HG03175 (cell line): ENCODE measurements at regions not wholly inside any gene's neighbourhood (a gene's known extent, or its start where the extent isn't known, plus 50 kb on each side); places are given as distances from the start of the nearest gene placed in this dataset.
A peak's percentile ranks its signal among the peaks of the same experiment; 100 is the strongest.
"Not testable (repeated sequence)": the region's sequence is repeated elsewhere in the genome, so short reads cannot be mapped to it uniquely, and the experiment has no call there.

Source experiments
- ATAC-seq: cut with Tn5 transposase; IDR thresholded peaks from one replicate; pipeline ENCODE4 v1.9.1; 2021; ENCODE audit warnings: mild to moderate bottlenecking, moderate library complexity; ENCODE audit not compliant: unreplicated experiment

DNA sequence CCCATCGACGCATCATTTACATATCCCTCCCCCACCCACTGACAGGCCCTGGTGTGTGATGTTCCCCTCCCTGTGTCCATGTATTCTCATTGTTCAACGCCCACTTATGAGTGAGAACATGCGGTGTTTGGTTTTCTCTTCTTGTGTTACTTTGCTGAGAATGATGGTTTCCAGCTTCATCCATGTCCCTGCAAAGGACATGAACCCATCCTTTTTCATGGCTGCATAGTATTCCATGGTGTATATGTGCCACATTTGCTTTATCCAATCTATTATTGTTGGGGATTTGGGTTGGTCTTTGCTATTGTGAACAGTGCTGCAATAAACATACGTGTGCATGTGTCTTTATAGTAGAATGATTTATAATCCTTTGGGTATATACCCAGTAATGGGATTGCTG lies 243.3 kb downstream of the TTC6 start:
- not testable (repeated sequence) for ATAC-seq

- ATAC-seq, result not testable (repeated sequence)
Observed at GRCh38 chr14:37841039-37841438, 245.6 kb downstream of the TTC6 start.

- no peak for ATAC-seq
Observed at GRCh38 chr14:37842106-37842505, 246.7 kb downstream of the TTC6 start.

DNA sequence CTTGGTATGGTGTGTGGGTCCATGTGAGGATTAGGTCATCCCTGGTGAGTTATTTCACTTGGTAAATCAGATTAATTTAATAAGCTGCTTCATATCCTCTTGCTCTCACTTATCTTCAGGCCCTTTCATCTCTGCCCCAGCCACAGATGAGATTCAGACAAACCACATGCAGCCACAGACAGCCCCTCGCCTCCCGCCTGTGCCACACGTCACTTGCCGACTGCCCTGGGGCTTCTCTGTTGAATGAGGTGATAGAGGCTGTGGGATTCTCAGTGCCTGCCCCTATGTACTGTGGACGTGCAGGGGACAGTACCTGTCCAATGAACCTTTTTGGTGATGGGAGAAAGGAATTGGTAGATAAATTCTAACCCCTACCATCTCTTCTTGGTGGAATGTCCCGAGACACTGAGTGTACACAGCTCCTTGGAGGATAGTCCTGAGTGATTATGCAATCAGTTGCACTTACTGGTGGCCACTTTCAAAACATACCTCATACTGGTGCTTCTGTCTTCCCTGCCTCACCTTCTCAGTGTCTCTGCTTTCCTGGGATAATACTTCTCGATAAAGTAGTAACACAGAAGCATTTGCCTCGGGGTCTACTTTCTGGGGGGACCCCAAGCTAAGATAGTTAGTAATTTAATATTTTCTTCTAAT lies 248.7 kb downstream of the TTC6 start:
- no peak for ATAC-seq

- no peak for ATAC-seq
Observed at GRCh38 chr14:37844614-37845013, 249.2 kb downstream of the TTC6 start.

DNA sequence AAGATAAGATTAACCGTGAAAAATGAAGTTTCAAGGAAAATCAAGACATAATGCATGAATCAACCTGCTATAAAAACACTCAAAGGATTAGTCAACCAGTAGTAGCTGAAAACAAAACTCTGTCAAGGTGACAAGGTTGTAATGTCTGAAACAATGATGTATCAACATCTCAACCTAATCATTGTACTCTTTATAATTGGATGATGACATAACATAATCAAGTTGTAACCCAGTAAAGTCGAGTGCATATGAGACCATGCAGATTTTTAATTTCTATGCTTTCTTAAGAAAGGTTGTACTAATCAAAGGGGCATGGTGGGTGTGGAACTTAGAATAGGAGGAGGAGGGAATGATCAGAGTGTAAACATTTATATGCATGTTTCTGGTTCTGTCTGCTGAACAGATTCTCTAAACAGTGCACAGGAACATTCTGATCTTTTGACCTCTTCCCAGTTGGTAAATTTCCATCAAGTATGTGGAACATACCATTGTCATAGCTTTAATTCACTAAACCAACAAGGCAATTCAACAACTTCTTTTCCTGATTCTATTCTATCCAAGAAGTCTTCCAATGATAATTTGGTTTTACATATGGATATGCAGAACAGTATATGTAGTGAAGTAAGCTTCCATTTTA lies 253.7 kb downstream of the TTC6 start:
- ATAC-seq, result no peak

GRCh38 chr14:37851054-37851453 lies 255.6 kb downstream of the TTC6 start:
- ATAC-seq, result no peak

DNA sequence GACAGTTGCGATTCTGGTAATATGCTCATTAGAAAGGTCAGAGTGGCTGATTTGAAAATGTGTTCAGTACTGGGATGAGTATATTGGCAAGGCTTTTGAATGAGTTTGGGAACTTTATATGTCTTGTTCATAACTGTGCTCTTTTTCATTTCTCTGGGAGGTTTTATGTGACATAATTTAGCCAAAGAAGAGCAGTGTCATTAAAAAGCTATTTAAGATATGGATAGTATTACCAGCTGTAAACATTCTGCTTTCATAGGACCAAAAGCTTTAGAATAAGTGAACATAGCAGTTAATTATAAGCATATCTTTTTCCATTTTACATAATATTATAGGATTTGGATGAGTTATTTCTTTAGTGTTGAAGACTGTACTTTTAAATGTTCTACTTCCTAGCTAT lies 260.4 kb downstream of the TTC6 start:
- ATAC-seq, result no peak

- no peak for ATAC-seq
Observed at GRCh38 chr14:37857774-37858266, 262.4 kb downstream of the TTC6 start.

DNA sequence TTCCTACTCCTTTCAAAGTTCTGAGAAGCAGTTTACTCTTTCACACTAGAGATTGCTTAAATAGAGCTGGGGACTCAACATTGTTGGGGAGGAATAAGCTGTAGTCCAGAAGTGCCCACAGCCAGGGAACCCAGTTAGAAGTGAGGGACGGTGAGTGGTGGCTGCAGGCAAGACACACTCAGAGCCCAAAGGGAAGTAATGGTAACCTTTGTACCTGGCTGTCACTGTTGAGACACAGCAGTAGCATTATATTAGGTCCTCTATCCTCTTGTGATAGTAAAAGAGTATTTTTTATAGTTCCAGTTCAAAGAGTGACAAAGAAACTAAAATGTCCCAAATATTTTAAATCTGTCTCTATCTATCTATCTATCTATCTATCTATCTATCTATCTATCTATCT lies 263.3 kb downstream of the TTC6 start:
- no peak for ATAC-seq

DNA sequence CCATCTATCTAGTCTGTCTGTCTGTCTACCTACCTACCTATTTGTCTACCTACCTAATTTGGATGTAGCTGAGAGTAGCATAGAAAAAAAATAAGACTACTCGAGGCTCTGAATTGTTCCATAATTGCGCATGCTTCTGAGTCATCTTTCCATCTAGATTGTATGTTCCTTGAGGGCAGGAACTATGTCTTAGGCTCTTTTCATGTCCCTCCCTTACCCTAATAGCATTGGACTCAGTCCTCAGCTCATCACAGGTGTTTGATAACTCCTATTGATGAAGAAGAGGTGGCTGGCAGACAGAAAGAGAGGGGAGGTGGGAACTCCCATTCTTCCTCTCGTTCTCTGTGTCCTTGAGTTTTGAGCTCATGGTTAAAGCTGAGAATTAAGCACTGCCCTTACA lies 263.7 kb downstream of the TTC6 start:
- no peak for ATAC-seq

DNA sequence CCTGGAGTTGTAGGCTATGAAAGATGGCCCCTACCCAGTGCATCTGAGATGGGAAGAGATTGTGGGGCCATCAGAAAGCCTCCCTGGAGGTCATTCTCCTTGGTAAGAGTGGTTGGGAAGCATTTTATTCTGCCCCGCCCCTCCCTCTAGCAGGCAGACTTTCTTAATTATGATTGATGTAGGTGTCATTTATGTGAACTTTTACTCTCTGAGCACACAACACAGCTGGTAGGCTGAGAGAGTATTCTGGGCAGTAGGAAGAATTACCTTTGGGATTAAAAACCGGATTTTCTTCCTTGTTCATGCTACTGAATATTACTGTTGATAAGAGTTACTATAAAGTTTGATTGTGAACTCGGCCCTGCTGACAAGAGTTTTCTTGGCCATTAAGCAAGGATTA lies 266.8 kb downstream of the TTC6 start:
- no peak for ATAC-seq

DNA sequence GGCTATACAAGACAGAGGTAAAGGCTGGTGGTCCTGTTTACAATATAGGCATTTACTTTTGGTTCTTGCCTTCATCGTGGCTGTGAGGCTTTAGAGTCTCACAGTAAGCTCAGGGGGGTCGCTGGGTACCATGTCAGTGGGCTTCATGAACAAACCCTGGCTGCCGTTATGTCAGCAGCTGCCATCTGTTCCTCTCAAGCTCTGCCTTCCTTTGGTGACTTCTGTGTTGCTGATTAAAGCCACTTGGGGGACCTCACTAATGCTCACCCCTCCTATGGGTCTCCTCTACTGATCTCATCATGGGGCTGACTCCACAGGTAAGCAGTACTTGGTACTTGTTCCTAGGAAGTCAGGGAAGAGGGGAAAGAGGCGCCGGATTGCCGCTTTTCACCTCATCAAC lies 268.7 kb downstream of the TTC6 start:
- no peak for ATAC-seq

GRCh38 chr14:37864861-37865718 lies 269.7 kb downstream of the TTC6 start:
- no peak for ATAC-seq

DNA sequence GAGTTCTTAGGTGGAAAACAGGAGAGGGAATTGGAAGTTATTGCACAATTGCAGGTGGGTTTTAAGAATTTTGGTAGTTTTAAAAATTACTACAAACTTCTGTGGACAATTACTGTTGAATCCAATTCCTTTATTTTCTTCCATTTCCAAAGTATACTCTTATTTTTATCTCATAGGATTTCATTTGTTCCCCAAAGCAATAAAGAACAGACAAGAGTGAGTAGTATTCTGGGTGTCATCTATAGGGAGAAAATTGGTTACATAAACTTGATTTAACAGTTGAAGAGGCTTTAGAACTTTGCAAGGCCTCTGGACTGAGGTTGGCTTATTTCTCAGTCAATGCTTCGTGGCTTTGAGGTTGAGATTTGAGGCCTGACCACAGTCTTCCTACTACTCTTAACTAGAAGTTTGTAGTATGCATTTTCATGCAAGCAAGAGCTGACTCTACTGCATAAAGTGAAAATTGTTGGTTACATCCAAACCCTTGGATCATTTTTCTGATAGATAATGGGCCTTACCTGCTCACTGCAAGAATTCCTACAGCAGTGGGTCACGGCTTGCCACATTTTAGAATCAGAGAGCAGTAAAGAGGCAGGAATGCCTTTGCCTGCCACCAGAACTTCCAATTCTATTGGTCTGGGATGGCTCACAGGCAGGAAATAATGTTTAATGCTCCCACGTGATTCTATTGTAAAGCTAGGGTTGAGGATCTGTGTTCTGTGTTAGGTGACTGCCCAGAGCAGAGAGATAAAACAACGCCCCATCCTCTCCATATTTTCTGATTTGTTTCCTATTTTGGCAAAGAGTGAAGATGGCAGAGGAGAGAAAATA lies 270.5 kb downstream of the TTC6 start:
- no peak for ATAC-seq

DNA sequence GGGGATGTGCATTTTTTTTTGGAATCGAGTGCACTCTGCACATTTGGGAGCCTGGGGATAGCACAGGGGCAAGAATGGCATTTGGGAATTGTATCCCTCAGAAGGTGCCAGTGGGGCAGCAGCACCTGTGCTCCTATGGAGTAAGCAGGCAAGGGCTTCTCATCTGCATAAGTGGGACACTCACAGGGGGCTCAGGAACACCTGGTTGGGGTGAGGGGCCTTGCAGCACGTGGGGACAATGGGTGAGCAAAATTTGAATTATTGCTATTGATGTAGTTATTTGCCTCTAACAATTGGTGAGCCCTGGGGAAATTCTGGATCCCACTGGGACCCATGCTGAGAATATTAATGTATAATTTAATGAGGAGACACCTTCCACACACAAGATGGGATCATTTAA lies 274.2 kb downstream of the TTC6 start:
- ATAC-seq, result no peak

DNA sequence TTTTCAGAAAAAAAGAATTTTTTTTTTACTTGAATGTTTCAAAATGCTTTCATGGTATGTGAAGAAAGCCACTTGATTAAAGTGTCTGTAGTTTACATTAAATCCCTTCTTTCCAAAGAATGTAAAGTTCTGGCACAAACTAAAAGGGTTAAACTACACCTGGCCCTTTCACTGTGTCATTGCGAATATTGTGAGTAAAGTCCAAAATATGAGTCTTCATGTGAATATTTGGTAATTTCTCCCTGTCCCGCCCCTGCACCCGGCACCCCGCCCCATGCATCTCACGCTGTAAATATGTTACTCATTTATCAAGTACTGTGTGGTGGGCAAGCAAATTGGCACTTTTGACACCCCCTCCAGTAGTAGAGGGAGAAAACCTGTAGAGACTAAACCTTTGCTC lies 274.7 kb downstream of the TTC6 start:
- ATAC-seq, result no peak

DNA sequence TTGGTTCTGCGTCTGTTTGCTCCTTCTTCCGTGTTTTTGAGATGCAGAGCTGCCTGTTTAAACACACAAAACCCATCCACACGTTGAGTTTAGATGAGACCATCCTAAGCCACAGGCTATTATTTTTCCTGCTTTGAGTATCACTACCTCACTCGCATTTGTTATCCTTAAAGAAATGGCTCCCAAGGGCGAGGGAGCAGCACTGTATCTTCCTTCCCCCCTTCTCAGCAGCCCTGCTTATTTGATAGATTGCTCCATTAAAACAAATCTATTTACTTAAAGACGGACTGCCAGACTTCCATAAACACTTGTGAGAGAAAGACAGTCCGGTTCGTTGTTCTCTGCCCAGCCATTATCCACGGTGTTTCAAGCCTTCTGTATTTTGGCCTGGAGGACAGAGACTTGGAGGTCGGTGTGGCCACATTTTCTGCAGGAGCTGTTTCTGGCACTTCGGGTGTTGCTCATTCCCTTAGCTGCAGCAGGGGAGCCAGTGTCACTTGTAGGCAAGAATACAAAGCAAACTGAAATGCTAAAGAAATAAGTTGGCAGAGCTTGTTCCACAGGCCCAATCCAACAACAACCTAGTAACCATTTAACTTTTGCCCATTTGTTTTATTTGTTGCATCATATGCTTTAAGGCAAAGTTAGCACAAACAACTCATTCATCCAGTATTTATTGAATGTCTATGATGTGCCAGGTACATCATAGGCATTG lies 275.4 kb downstream of the TTC6 start:
- no peak for ATAC-seq

DNA sequence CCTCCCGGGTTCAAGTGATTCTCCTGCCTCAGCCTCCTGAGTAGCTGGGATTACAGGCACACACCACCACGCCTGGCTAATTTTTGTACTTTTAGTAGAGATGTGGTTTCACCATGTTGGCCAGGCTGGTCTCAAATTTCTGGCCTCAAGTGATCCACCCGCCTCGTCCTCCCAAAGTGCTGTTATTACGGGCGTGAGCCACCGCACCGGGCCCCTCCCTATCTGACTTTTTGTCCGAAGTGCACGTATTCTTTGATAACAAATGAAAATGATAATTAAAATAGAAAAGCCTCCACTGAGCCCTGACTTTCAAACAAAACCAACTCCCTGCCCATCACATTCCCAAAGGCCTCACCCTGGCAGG lies 278.6 kb downstream of the TTC6 start:
- ATAC-seq, result not testable (repeated sequence)

- ATAC-seq, result peak; percentile 96
Observed at GRCh38 chr14:37874429-37875109, 279.1 kb downstream of the TTC6 start.
